Sigmoid colon (tissue), 4 donors: ENCODE measurements at regions not wholly inside any gene's neighbourhood (a gene's known extent, or its start where the extent isn't known, plus 50 kb on each side); places are given as distances from the start of the nearest gene placed in this dataset.

Experiments used
- EP300 ChIP-seq, 4 donors: sonication (generic); formaldehyde crosslinking; IDR thresholded peaks; one replicate each; pipeline ENCODE4 v1.6.1; 2017; ENCODE audit warnings: antibody characterized with exemption in 4 of 4
- POLR2A ChIP-seq, 2 donors: fragments of 450-650 bp; IDR thresholded peaks; one replicate each; pipeline ENCODE4 v1.6.1; 2016; ENCODE audit warnings: antibody characterized with exemption in 2 of 2, mild to moderate bottlenecking in 2 of 2, moderate library complexity in 2 of 2
- POLR2AphosphoS5 ChIP-seq, 4 donors: sonication (generic); formaldehyde crosslinking; IDR thresholded peaks; one replicate each; pipeline ENCODE4 v1.6.1; 2017; ENCODE audit warnings: antibody characterized with exemption in 4 of 4
- TF ChIP-seq, protein P1 (sequence below), 4 experiments: fragments of 450-650 bp in 3 of 4; fragments of 200-600 bp in 1 of 4; IDR thresholded peaks; one replicate each; pipeline ENCODE4 v1.5.1; 2016 to 2019; ENCODE audit warnings: antibody characterized with exemption in 4 of 4, mild to moderate bottlenecking in 3 of 4, moderate library complexity in 2 of 4

GRCh38 chr17:55964191-55964590 is 189.1 kb upstream of the ANKFN1 start:
- TF ChIP-seq, protein P1, sequence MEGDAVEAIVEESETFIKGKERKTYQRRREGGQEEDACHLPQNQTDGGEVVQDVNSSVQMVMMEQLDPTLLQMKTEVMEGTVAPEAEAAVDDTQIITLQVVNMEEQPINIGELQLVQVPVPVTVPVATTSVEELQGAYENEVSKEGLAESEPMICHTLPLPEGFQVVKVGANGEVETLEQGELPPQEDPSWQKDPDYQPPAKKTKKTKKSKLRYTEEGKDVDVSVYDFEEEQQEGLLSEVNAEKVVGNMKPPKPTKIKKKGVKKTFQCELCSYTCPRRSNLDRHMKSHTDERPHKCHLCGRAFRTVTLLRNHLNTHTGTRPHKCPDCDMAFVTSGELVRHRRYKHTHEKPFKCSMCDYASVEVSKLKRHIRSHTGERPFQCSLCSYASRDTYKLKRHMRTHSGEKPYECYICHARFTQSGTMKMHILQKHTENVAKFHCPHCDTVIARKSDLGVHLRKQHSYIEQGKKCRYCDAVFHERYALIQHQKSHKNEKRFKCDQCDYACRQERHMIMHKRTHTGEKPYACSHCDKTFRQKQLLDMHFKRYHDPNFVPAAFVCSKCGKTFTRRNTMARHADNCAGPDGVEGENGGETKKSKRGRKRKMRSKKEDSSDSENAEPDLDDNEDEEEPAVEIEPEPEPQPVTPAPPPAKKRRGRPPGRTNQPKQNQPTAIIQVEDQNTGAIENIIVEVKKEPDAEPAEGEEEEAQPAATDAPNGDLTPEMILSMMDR (IDR thresholded peaks at IDR 0.05), result no peak
- TF ChIP-seq EP300 (IDR thresholded peaks at IDR 0.05) (no peak), POLR2AphosphoS5 (IDR thresholded peaks at IDR 0.05) (no peak), POLR2A (IDR thresholded peaks at IDR 0.05) (no peak)
